NCI-H446 treated with DMSO at 0.1 percent for 48 hours (cell line): ENCODE measurements at regions not wholly inside any gene's neighbourhood (a gene's known extent, or its start where the extent isn't known, plus 50 kb on each side); places are given as distances from the start of the nearest gene placed in this dataset.
"Not testable (repeated sequence)": the region's sequence is repeated elsewhere in the genome, so short reads cannot be mapped to it uniquely, and the experiment has no call there.

Experiments
- DNase-seq: peaks from one replicate; lab custom pipeline; 2025; lab: John Stamatoyannopoulos, UW

DNA sequence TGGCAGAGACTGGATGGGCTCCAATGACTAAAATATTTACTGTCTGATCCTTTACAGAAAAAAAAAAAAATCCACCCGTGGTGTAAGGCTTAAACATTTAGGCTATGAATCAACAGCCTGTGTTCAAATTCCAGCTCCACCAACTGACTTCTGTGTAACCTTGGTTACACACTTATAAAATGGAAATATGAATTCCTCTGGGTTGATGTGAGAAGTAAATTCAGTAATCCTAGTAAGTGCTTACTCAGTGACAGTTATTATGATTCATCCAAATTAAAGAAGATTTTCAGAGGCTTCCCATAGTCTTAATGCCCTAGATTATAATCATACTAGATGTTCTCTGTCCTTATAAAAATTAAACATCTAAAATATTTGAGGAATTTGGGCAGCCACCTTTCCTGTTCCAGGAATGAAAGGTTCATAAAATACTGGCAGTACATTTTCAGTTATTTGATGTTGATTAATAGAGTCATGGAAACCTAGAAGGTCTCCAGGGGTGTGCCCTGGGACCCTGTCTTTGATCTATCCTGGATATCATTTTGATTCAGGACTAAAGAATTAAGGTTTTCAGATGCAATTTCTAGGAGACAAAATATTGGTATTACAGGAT is 180.3 kb upstream of the ZNF217 start:
- no peak for DNase-seq

DNA sequence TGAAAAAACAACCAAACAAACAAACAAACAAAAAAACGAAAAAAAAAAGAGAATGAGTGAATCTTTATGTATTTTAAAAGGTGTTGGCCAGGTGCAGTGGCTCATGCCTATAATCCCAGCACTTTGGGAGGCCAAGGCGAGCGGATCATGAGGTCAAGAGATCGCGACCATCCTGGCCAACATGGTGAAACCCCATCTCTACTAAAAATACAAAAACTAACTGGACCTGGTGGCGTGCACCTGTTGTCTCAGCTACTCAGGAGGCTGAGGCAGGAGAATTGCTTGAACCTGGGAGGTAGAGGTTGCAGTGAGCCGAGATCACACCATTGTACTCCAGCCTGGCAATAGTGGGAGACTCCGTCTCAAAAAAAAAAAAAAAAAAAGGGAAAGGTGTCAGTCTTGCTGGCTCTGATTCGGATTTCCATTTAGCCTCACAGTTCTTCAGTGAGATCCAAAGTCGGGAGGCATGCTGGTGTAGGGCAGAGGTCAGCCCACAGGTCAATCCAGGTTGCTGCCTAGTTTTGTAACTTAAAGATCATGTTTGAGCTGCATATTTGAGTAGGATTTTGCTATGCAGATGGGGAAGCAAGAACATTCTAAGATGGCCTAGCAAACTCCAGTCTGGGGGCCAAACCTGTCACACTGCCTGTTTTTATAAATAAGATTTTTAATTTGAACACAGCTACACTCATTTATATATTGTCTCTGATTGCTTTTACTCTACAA is 179.6 kb upstream of the ZNF217 start:
- DNase-seq = not testable (repeated sequence)

GRCh38 chr20:53769041-53769440 is 175.4 kb upstream of the ZNF217 start:
- DNase-seq = no peak

DNA sequence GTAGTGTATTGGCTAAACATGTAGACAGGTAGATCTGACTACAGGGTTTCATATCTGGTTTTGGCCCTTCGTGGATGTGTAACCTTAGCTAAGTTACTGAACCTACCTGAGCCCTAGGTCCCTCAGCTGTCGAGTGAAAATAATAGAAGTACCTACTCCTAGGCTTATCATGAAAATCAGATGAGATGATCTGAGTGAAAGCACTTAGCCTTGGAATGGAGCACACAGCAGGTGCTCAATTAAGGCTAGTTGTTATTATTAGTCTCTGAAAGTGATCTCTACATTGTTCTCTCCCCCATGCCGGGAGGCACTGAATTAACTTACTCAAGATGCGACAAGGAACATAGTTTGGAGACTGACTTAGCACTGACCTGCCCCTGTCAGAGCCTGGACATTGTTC is 174.7 kb upstream of the ZNF217 start:
- DNase-seq = no peak

DNA sequence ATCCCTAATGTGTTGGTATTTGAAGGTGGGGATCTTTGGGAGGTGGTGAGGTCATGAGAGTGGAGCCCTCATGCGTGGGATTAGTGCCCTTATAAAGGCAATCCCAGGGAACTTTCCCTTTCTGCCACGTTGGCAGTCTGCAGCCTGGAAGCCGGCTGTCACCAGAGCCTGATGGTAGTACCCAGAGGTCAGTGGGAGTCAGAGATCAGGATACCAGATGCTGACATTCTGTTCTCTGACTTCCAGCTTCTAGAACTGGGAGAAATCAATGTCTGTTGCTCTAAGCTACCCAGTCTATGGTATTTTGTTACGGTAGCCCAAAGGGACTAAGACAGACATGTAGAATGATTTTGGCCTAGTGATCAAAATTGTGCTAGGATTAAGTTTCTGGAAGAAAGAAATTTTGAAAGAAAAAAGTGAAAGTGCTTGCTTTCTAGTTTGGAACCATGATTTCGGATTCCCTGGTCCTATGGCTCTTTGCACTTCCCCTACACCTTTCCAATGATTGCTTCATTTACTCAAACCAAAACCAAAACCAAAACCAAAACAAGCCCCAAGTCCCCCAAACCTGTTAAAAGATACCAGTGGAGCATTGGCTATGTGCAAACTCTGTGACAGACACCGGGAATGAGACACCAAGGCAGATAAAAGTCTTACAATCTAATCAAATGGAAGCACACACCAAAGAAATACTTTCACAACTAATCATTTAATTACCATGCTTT is 173.7 kb upstream of the ZNF217 start:
- DNase-seq = no peak

- no peak for DNase-seq
Observed at GRCh38 chr20:53764415-53764800, 170.8 kb upstream of the ZNF217 start.

GRCh38 chr20:53763707-53764414 is 170.2 kb upstream of the ZNF217 start:
- DNase-seq = no peak

GRCh38 chr20:53762423-53762798 is 168.8 kb upstream of the ZNF217 start:
- DNase-seq = not testable (repeated sequence)

- no peak for DNase-seq
Observed at GRCh38 chr20:53760025-53760441, 166.4 kb upstream of the ZNF217 start.

DNA sequence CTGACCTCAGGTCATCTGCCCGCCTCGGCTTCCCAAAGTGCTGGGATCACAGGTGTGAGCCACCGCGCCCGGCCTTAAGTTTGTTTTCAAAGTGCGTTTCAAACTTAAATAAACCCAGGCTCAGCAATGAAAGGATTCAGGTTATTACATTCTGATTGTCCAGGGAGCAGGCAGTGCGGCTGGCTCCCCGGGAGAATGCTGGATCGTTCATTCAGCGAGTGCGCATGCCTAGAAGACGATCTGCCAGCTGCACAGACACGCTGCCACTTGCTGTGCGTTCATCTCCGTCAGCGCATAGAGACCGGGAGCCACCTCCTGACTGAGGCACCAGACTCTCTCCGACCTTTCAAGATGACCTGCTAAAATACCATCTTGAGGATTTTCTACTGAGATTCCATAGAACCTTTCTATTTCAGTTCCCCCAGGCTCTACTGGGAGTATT is 163.9 kb upstream of the ZNF217 start:
- DNase-seq = no peak

DNA sequence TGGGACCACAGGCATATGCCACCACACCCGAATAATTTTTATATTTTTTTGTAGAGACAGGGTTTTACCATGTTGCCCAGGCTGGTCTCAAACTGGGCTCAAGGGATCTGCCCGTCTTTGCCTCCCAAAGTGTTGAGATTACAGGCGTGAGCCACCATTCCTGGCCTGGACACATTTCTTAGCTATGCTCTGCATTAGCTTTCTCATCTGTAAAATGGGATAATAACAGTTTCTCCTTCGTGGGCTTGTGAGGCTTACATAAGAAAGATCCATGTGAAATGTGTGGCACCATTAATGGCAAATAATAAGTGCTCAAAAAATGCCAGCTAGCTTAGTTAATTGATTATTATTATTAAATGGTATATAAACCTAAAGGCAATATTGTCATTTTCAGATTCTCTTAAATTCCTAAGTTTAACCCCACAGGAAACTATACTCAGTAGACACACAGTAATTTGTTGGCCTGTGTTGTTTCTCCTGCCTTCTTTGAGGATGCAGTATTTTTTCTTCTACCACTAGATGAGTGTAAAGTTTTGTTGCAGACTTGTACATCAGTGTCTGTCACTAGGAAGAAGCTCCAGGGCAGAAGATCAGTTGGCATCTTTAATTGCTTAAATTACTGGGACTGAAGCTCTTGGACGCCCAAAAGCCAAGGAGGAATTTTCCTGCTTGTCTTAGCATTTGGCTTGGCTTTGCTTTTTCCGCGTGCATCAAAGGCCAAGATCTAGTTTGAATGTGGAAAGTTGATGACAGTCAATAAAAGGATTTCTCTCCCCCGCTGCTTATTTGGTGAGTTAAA is 162.3 kb upstream of the ZNF217 start:
- no peak for DNase-seq

DNA sequence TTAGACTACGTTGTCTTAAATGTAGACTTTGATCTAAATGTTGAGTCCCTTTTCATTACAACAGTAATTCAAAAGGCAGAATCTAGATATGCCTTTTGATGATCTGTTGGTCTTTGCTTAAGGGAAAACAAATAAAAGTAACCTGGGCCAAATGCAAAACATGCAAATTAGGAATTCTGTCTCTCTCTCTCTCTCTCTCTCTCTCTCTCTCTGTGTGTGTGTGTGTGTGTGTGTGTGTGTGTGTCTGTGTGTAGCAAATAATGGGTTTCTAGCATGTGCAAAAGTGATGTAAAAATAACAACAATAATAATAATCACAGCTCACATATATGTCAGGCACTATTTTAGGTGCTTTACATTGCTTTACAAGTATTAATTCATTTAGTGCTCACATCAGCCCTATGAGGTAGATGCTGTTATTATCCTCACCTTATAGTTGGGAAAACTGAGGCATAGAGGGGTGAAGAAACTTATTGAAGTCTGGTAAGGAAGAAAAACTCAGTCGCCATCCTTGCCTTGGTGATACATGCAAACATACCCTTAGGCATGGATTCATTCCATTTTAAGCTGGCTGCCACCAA is 160.3 kb upstream of the ZNF217 start:
- no peak for DNase-seq

GRCh38 chr20:53752971-53753879 is 159.6 kb upstream of the ZNF217 start:
- no peak for DNase-seq

- DNase-seq = no peak
Observed at GRCh38 chr20:53752583-53752970, 158.9 kb upstream of the ZNF217 start.

GRCh38 chr20:53751620-53752318 is 158.1 kb upstream of the ZNF217 start:
- no peak for DNase-seq

- DNase-seq = peak; percentile 22
Observed at GRCh38 chr20:53750827-53751619, 157.4 kb upstream of the ZNF217 start.

- no peak for DNase-seq
Observed at GRCh38 chr20:53749499-53749898, 155.9 kb upstream of the ZNF217 start.

DNA sequence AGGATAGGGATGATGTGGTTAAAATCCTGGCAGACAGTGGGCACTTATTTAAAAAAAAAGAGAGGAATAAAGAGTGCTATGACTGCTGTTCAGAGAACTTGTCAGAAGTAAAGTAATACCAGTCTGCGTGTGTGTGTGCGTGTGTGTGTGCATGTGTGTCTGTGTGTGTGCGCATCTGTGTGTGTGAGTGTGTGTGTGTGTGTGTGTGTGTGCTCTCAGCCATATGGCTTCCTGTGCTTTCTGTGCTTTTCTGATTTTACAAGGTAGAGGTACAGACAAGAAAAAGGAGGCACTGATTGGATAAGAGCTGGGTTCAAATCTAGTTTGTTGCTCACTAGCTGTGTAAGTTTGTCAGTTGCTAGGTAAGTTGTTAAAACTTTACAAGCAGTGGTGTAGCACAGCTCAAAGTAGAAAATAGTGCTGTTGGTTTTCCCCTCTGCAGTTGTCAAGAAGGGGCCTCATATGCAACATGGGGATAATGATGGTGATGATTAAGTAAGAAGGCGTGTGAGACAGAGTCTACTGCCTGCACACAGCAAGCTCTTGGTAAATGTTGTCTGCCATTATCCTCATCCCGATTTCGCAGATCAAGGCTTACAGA is 155.3 kb upstream of the ZNF217 start:
- no peak for DNase-seq
